ENCODE measurements at regions not wholly inside any gene's neighbourhood (a gene's known extent, or its start where the extent isn't known, plus 50 kb on each side); places are given as distances from the start of the nearest gene placed in this dataset.

- no peak overlapping the region for H2AFZ ChIP-seq (ENCODE audit: low read depth, low read length)
- H3K4me2 ChIP-seq (ENCODE audit: insufficient read depth, low read length) = no peak overlapping the region
Measured at GRCh38 chr12:115872212-115872611, 405.3 kb downstream of the MED13L start.

More at GRCh38 chr12:115872212-115872611, 405.3 kb downstream of the MED13L start:
- no TSS peak for BruUV-seq (replicated peaks)
- intact Hi-C loops (cut with micrococcal nuclease) (no loop called here), in situ Hi-C loops (cut with MboI) (no loop called here)
- no peak overlapping the region for H3K9ac ChIP-seq (ENCODE audit: insufficient read depth in 1 of 2, low read depth in 2 of 2, low read length in 2 of 2)
- 0% methylated on average over 1 of the region's 1 CpG for WGBS (ENCODE audit: insufficient coverage, low coverage, missing lambda C conversion rate)
- H3K4me3 ChIP-seq = no peak overlapping the region
- H3K36me3 ChIP-seq (ENCODE audit: control insufficient read depth, insufficient read depth, low read length) = no peaks in the 10 kb centered on the region
- ATAC-seq (no peak), DNase-seq (ENCODE audit: extremely low read depth in 1 of 4, low spot score in 3 of 4) (no peak), FAIRE-seq (no peak)
- ChIA-PET CTCF (ENCODE audit: low intra/inter-chr PET ratio) (no interaction called here), POLR2A (no interaction called here)
- no peak overlapping the region for H3K27ac ChIP-seq (ENCODE audit: extremely low read depth, low read depth, low read length)
- H4K20me1 ChIP-seq (replicated peaks; ENCODE audit: control insufficient read depth, insufficient read depth, low read length) = 0 out of 2 replicates have a peak, but pooled peaks cover 3% of the 10 kb centered on the region
- no peaks in the 10 kb centered on the region for H3K4me1 ChIP-seq (replicated peaks in 1 of 2; ENCODE audit: control insufficient read depth in 2 of 2, insufficient read depth in 2 of 2, low read length in 2 of 2)
- no peaks in the 10 kb centered on the region for H3K9me3 ChIP-seq (replicated peaks; ENCODE audit: control insufficient read depth, insufficient read depth, low read depth, low read length)
- no peaks in the 10 kb centered on the region for H3K9me1 ChIP-seq (ENCODE audit: control insufficient read depth, insufficient read depth, low read length)
- no peaks in the 10 kb centered on the region; a peak in 1 of 5 replicates for H3K27me3 ChIP-seq (ENCODE audit: control insufficient read depth in 2 of 2, insufficient read depth in 2 of 2, low read length in 2 of 2)
- TF ChIP-seq ATF4 (CRISPR knock-in tag; IDR thresholded peaks at IDR 0.05) (no peak), CTCFL (IDR thresholded peaks at IDR 0.05; ENCODE audit: borderline replicate concordance, insufficient read depth, low read depth, low read length, poor library complexity, severe bottlenecking) (no peak), RFX5 (IDR thresholded peaks at IDR 0.05; ENCODE audit: low read depth, low read length) (no peak), POLR2G (IDR thresholded peaks at IDR 0.05; ENCODE audit: low read depth, low read length) (no peak), PML (IDR thresholded peaks at IDR 0.05; ENCODE audit: low read length) (no peak), MCM5 (IDR thresholded peaks at IDR 0.05; ENCODE audit: low read depth) (no peak), GTF2B (IDR thresholded peaks at IDR 0.05; ENCODE audit: extremely low read depth, insufficient read length) (no peak), ID3 (CRISPR knock-in tag; IDR thresholded peaks at IDR 0.05) (no peak), ID3 (tag; IDR thresholded peaks at IDR 0.05) (no peak), BMI1 (IDR thresholded peaks at IDR 0.05; ENCODE audit: low read length) (no peak), CCNT2 (IDR thresholded peaks at IDR 0.05; ENCODE audit: borderline replicate concordance, extremely low read depth, insufficient read length, low read depth, low read length) (no peak), PPARD (CRISPR knock-in tag; IDR thresholded peaks at IDR 0.05) (no peak), MBD1 (CRISPR knock-in tag; IDR thresholded peaks at IDR 0.05) (no peak), POLR2AphosphoS2 (IDR thresholded peaks at IDR 0.05; ENCODE audit: low read length) (no peak), ZFP1 (CRISPR knock-in tag; IDR thresholded peaks at IDR 0.05) (no peak)
- H3K79me2 ChIP-seq (ENCODE audit: control insufficient read depth, insufficient read depth, low read length) = no peaks in the 10 kb centered on the region

Data from K562 (cell line).